Fibroblast of upper back skin (primary cell): ENCODE measurements at regions not wholly inside any gene's neighbourhood (a gene's known extent, or its start where the extent isn't known, plus 50 kb on each side); places are given as distances from the start of the nearest gene placed in this dataset.
"Not testable (repeated sequence)": the region's sequence is repeated elsewhere in the genome, so short reads cannot be mapped to it uniquely, and the experiment has no call there.

Experiments used
- DNase-seq: peaks from one replicate; pipeline ENCODE4 v3.0.0-alpha.2; 2013

- not testable (repeated sequence) for DNase-seq
These were observed 208.8 kb downstream of the KDM5D start for GRCh38 chrY:19535697-19536096.

- no peak for DNase-seq
These were observed 222.6 kb downstream of the KDM5D start for GRCh38 chrY:19521976-19522375.

- DNase-seq, result no peak
These were observed 241.5 kb downstream of the KDM5D start for GRCh38 chrY:19503092-19503449.

- DNase-seq, result no peak
These were observed 242.1 kb downstream of the KDM5D start for GRCh38 chrY:19502169-19503091.

- DNase-seq, result no peak
These were observed 246.0 kb downstream of the KDM5D start for GRCh38 chrY:19498556-19498955.

GRCh38 chrY:19487494-19487893 is 257.0 kb downstream of the KDM5D start:
- DNase-seq, result no peak

GRCh38 chrY:19484997-19485396 is 259.5 kb downstream of the KDM5D start:
- no peak for DNase-seq

- no peak for DNase-seq
These were observed 265.4 kb downstream of the KDM5D start for GRCh38 chrY:19479141-19479540.

GRCh38 chrY:19477959-19478358 is 266.6 kb downstream of the KDM5D start:
- no peak for DNase-seq

- DNase-seq, result no peak
These were observed 278.7 kb downstream of the KDM5D start for GRCh38 chrY:19465809-19466208.

- DNase-seq, result no peak
These were observed 287.6 kb downstream of the KDM5D start for GRCh38 chrY:19456855-19457448.

- DNase-seq, result peak; percentile 29
These were observed 311.5 kb downstream of the KDM5D start for GRCh38 chrY:19433059-19433458.

- DNase-seq, result no peak
These were observed 316.6 kb downstream of the KDM5D start for GRCh38 chrY:19427736-19428518.

- not testable (repeated sequence) for DNase-seq
These were observed 317.3 kb downstream of the KDM5D start for GRCh38 chrY:19427191-19427590.

GRCh38 chrY:19410980-19411766 is 333.4 kb downstream of the KDM5D start:
- no peak for DNase-seq

- DNase-seq, result no peak
These were observed 338.3 kb downstream of the KDM5D start for GRCh38 chrY:19406246-19406645.

GRCh38 chrY:19405598-19405997 is 338.9 kb downstream of the KDM5D start:
- no peak for DNase-seq

GRCh38 chrY:19392876-19393275 is 351.6 kb downstream of the KDM5D start:
- DNase-seq, result no peak

GRCh38 chrY:19391922-19392321 is 352.6 kb downstream of the KDM5D start:
- DNase-seq, result no peak

- DNase-seq, result no peak
These were observed 379.2 kb downstream of the KDM5D start for GRCh38 chrY:19365321-19365720.

- DNase-seq, result no peak
These were observed 387.3 kb downstream of the KDM5D start for GRCh38 chrY:19357249-19357648.

GRCh38 chrY:19356735-19357134 is 387.8 kb downstream of the KDM5D start:
- no peak for DNase-seq

- no peak for DNase-seq
These were observed 389.7 kb downstream of the KDM5D start for GRCh38 chrY:19354857-19355173.
